Karpas-422 (cell line): ENCODE measurements at regions not wholly inside any gene's neighbourhood (a gene's known extent, or its start where the extent isn't known, plus 50 kb on each side); places are given as distances from the start of the nearest gene placed in this dataset.

Experiments used
- DNase-seq: peaks from one replicate; pipeline ENCODE4 v3.0.0-alpha.2; 2015
- H2AFZ ChIP-seq: fragments of 200-600 bp; sonication (generic); 2 replicates; pipeline ENCODE4 v1.6.1; 2014; ENCODE audit warnings: antibody characterized with exemption, low read length, mixed read lengths
- H3K27ac ChIP-seq: fragments of 200-600 bp; sonication (generic); 2 replicates; pipeline ENCODE4 v1.5.1; 2014; ENCODE audit warnings: mild to moderate bottlenecking, low read length, moderate library complexity
- H3K27me3 ChIP-seq: fragments of 200-600 bp; sonication (generic); 2 replicates; pipeline ENCODE4 v1.6.1; 2014; ENCODE audit warnings: low read length, mixed read lengths
- H3K36me3 ChIP-seq: fragments of 200-600 bp; sonication (generic); 2 replicates; pipeline ENCODE4 v1.6.1; 2014; ENCODE audit warnings: low read length, mixed read lengths; ENCODE audit not compliant: insufficient read depth
- H3K4me1 ChIP-seq: fragments of 200-600 bp; sonication (generic); 2 replicates; pipeline ENCODE4 v1.6.1; 2014; ENCODE audit warnings: mild to moderate bottlenecking, low read length, mixed read lengths
- H3K4me2 ChIP-seq: fragments of 200-600 bp; sonication (generic); 2 replicates; pipeline ENCODE4 v1.6.1; 2014; ENCODE audit warnings: low read length, low read depth, mild to moderate bottlenecking; ENCODE audit not compliant: poor library complexity, severe bottlenecking
- H3K4me3 ChIP-seq: fragments of 200-600 bp; sonication (generic); 2 replicates; pipeline ENCODE4 v1.5.1; 2014; ENCODE audit warnings: mild to moderate bottlenecking, antibody characterized with exemption, low read length, mixed read lengths
- H3K79me2 ChIP-seq: fragments of 200-600 bp; sonication (generic); 2 replicates; pipeline ENCODE4 v1.6.1; 2014; ENCODE audit warnings: mild to moderate bottlenecking, low read length, mixed read lengths
- H3K9ac ChIP-seq: fragments of 200-600 bp; sonication (generic); 2 replicates; pipeline ENCODE4 v1.6.0; 2014; ENCODE audit warnings: low read length
- H3K9me2 ChIP-seq: fragments of 200-600 bp; sonication (generic), shearing (Covaris generic); replicated peaks from 2 replicates; pipeline ENCODE4 v1.6.0; 2014; ENCODE audit warnings: mild to moderate bottlenecking, low read length, moderate library complexity; ENCODE audit not compliant: insufficient read depth
- H3K9me3 ChIP-seq: fragments of 300-700, 200-600 bp; sonication (generic); 2 replicates; pipeline ENCODE4 v1.6.1; 2014; ENCODE audit warnings: low read length, mixed read lengths
- H4K20me1 ChIP-seq: fragments of 200-600 bp; sonication (generic); 2 replicates; pipeline ENCODE4 v1.6.1; 2014; ENCODE audit warnings: mild to moderate bottlenecking, antibody characterized with exemption, low read length, low read depth; ENCODE audit not compliant: insufficient read depth

DNA sequence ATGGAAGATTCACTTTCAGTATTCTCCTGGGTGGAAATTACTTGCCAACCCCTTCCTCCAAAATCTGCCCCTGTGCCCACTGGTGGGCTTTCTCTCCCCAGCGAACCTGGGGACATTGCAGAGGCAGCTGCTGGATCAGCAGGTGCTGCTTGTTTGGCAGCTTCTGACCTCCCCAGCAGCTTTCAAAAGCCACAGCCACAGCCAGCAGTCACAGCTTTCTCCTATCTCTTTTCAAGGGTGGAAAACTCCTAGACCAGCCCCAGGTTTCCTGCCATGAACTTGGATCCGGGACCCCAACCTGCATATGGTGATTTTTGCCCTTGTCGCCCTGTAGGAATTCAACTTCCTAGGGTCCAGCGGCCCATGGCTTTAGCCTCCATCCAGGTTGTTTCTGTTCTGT, 330.8 kb downstream of the ADAMTS20 start:
- Histone ChIP-seq H3K9me3 (no peaks in the 10 kb centered on the region), H4K20me1 (no peaks in the 10 kb centered on the region), H3K9me2 (no peaks in the 10 kb centered on the region), H3K9ac (no peak overlapping the region), H3K4me3 (no peak overlapping the region), H3K4me1 (no peaks in the 10 kb centered on the region), H3K27ac (no peak overlapping the region), H3K4me2 (no peak overlapping the region), H3K79me2 (no peaks in the 10 kb centered on the region), H3K27me3 (no peaks in the 10 kb centered on the region), H3K36me3 (no peaks in the 10 kb centered on the region), H2AFZ (no peak overlapping the region)
- no peak for DNase-seq

DNA sequence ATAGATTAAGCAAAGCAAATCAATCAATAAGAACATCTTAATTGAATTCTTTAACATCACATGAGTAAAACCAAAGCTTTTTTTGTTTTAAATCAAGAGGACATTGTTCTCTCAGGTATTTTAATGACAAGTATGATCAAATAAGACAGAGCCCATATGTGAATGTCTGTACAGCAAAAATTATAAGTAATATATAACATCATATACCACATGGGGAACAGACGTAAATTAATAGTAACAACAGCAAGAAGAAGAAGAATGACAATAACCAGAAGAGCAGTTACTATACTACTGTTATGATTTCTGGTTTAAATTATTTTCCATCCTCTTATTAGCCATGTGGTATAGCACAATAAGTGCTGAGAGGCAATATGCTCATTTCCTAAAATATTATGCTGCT, 335.5 kb downstream of the ADAMTS20 start:
- no peaks in the 10 kb centered on the region for H3K36me3 ChIP-seq
- H2AFZ ChIP-seq: no peak overlapping the region
- no peak overlapping the region for H3K4me3 ChIP-seq
- H3K79me2 ChIP-seq: no peaks in the 10 kb centered on the region
- no peaks in the 10 kb centered on the region for H3K27me3 ChIP-seq
- no peaks in the 10 kb centered on the region for H4K20me1 ChIP-seq
- H3K9ac ChIP-seq: no peak overlapping the region
- no peak overlapping the region for H3K27ac ChIP-seq
- H3K4me2 ChIP-seq: no peak overlapping the region
- DNase-seq: no peak
- no peaks in the 10 kb centered on the region for H3K9me3 ChIP-seq
- no peaks in the 10 kb centered on the region for H3K4me1 ChIP-seq
- no peaks in the 10 kb centered on the region for H3K9me2 ChIP-seq

GRCh38 chr12:43214166-43214565, 337.8 kb downstream of the ADAMTS20 start:
- no peaks in the 10 kb centered on the region for H3K9me2 ChIP-seq
- no peaks in the 10 kb centered on the region for H3K36me3 ChIP-seq
- no peaks in the 10 kb centered on the region for H3K79me2 ChIP-seq
- no peaks in the 10 kb centered on the region for H4K20me1 ChIP-seq
- H3K27ac ChIP-seq: no peak overlapping the region
- no peak overlapping the region for H3K4me3 ChIP-seq
- H2AFZ ChIP-seq: no peak overlapping the region
- H3K27me3 ChIP-seq: no peaks in the 10 kb centered on the region
- DNase-seq: no peak
- H3K4me1 ChIP-seq: peaks cover 10% of the 10 kb centered on the region
- no peak overlapping the region for H3K9ac ChIP-seq
- no peak overlapping the region for H3K4me2 ChIP-seq
- no peaks in the 10 kb centered on the region for H3K9me3 ChIP-seq

DNA sequence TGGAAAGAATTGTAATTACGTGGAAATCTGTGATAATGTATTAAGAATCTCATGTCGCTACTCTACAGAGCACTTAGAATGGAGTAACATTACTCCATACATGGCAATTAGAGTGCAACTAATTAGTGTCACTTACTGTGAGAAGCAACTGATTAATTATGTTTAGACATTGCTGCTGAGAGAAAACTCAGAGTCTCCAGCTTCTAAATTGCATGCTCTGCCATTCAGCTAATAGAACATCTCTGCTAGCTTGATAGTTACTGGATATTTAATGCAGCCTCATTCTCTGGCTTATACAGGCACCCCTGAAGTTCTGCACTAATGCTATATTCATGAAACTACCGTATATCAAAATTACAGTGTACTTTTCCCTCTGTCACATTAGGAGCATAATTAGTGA, 338.4 kb downstream of the ADAMTS20 start:
- Histone ChIP-seq H3K4me1 (peaks cover 10% of the 10 kb centered on the region), H3K4me3 (no peak overlapping the region), H2AFZ (no peak overlapping the region), H3K79me2 (no peaks in the 10 kb centered on the region), H3K9ac (no peak overlapping the region), H3K4me2 (no peak overlapping the region), H3K9me2 (no peaks in the 10 kb centered on the region), H3K36me3 (no peaks in the 10 kb centered on the region), H3K9me3 (no peaks in the 10 kb centered on the region), H4K20me1 (no peaks in the 10 kb centered on the region), H3K27ac (no peak overlapping the region), H3K27me3 (no peaks in the 10 kb centered on the region)
- DNase-seq: no peak

GRCh38 chr12:43210485-43211192, 341.4 kb downstream of the ADAMTS20 start:
- H4K20me1 ChIP-seq: no peaks in the 10 kb centered on the region
- no peak overlapping the region for H3K4me3 ChIP-seq
- no peaks in the 10 kb centered on the region for H3K27me3 ChIP-seq
- H3K79me2 ChIP-seq: no peaks in the 10 kb centered on the region
- H3K9me2 ChIP-seq: no peaks in the 10 kb centered on the region
- no peak overlapping the region for H3K9ac ChIP-seq
- peak; percentile 61 for DNase-seq
- H3K4me1 ChIP-seq: peaks cover 10% of the 10 kb centered on the region
- peak overlapping the region; percentile 78 for H2AFZ ChIP-seq
- peak overlapping the region; percentile 25 for H3K4me2 ChIP-seq
- H3K36me3 ChIP-seq: no peaks in the 10 kb centered on the region
- H3K9me3 ChIP-seq: no peaks in the 10 kb centered on the region
- H3K27ac ChIP-seq: no peak overlapping the region

DNA sequence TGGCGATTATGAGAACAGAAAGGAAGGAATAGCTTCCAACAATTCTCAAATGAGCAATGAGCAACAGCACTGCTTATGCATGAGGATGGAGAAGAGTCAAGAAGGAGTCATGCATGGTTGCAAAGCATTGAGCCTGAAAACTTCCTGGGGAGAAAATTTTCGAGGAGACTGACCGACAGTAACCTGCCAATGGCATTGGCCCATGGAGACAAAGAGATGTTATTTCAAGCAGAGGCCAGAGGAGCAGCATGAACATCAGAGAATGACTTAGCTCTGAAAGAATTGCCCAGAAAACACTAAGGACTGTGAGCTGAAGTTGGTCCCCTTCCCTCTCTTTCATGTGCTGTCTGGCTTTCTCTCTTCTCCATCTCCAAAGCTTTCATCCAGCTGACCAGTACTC, 343.4 kb downstream of the ADAMTS20 start:
- peaks cover 10% of the 10 kb centered on the region for H3K4me1 ChIP-seq
- H3K4me2 ChIP-seq: no peak overlapping the region
- H2AFZ ChIP-seq: no peak overlapping the region
- no peaks in the 10 kb centered on the region for H3K9me3 ChIP-seq
- no peak overlapping the region for H3K27ac ChIP-seq
- DNase-seq: no peak
- no peaks in the 10 kb centered on the region for H3K9me2 ChIP-seq
- no peaks in the 10 kb centered on the region for H3K36me3 ChIP-seq
- no peak overlapping the region for H3K4me3 ChIP-seq
- H3K27me3 ChIP-seq: no peaks in the 10 kb centered on the region
- no peaks in the 10 kb centered on the region for H4K20me1 ChIP-seq
- H3K9ac ChIP-seq: no peak overlapping the region
- H3K79me2 ChIP-seq: no peaks in the 10 kb centered on the region

- Histone ChIP-seq H3K27me3 (no peaks in the 10 kb centered on the region), H3K9ac (no peak overlapping the region), H2AFZ (no peak overlapping the region), H3K9me2 (no peaks in the 10 kb centered on the region), H3K4me1 (peaks cover 10% of the 10 kb centered on the region), H4K20me1 (no peaks in the 10 kb centered on the region), H3K27ac (no peak overlapping the region), H3K79me2 (no peaks in the 10 kb centered on the region), H3K36me3 (no peaks in the 10 kb centered on the region), H3K4me3 (no peak overlapping the region), H3K9me3 (no peaks in the 10 kb centered on the region), H3K4me2 (no peak overlapping the region)
- no peak for DNase-seq
Observed at GRCh38 chr12:43208221-43208620, 343.8 kb downstream of the ADAMTS20 start.

- Histone ChIP-seq H3K9ac (no peak overlapping the region), H3K9me2 (no peaks in the 10 kb centered on the region), H3K4me2 (no peak overlapping the region), H3K4me1 (peaks cover 10% of the 10 kb centered on the region), H4K20me1 (no peaks in the 10 kb centered on the region), H3K27me3 (no peaks in the 10 kb centered on the region), H3K79me2 (no peaks in the 10 kb centered on the region), H3K9me3 (no peaks in the 10 kb centered on the region), H3K4me3 (no peak overlapping the region), H3K36me3 (no peaks in the 10 kb centered on the region), H2AFZ (no peak overlapping the region), H3K27ac (no peak overlapping the region)
- no peak for DNase-seq
Observed at GRCh38 chr12:43206396-43206795, 345.6 kb downstream of the ADAMTS20 start.
